PC-9 (cell line): ENCODE measurements at regions not wholly inside any gene's neighbourhood (a gene's known extent, or its start where the extent isn't known, plus 50 kb on each side); places are given as distances from the start of the nearest gene placed in this dataset.

Experiments used
- BruUV-seq: library from RNA; stranded (reverse); fragments of 400-500 nt; replicated peaks from 2 replicates; lab custom pipeline; 2021; lab: Mats Ljungman, UMichigan
- CTCF ChIA-PET: fragments of 300-600 bp; sonication (Branson Sonifier 250); formaldehyde crosslinking; loops from one replicate; lab custom pipeline; 2022; ENCODE audit warnings: antibody characterized with exemption; lab: Charles Lee
- POLR2A ChIA-PET: fragments of 300-600 bp; sonication (Branson Sonifier 250); formaldehyde crosslinking; loops from one replicate; lab custom pipeline; 2022; ENCODE audit warnings: antibody characterized with exemption; ENCODE audit not compliant: unreplicated experiment; lab: Charles Lee
- DNase-seq, 2 experiments: peaks; one replicate each; pipeline versions ENCODE4 v3.0.0 to v3.0.0-alpha.2; 2015 to 2022; ENCODE audit warnings: mixed read lengths in 1 of 2
- H2AFZ ChIP-seq: fragments of 200-600 bp; sonication (generic); 2 replicates; pipeline ENCODE4 v1.8.1; 2017; ENCODE audit warnings: antibody characterized with exemption
- H3F3A ChIP-seq: fragments of 200-600 bp; sonication (generic); 2 replicates; pipeline ENCODE4 v1.8.1; 2017; ENCODE audit warnings: antibody characterized with exemption, mild to moderate bottlenecking, low read depth; ENCODE audit not compliant: insufficient read depth
- H3K27ac ChIP-seq: fragments of 200-600 bp; sonication (generic); 2 replicates; pipeline ENCODE4 v1.6.1; 2016; ENCODE audit warnings: mixed run types
- H3K27me3 ChIP-seq: fragments of 200-600 bp; sonication (generic); 2 replicates; pipeline ENCODE4 v1.6.1; 2016; ENCODE audit warnings: low read depth, mixed run types; ENCODE audit not compliant: insufficient read depth
- H3K36me3 ChIP-seq: fragments of 200-600 bp; sonication (generic); 2 replicates; pipeline ENCODE4 v1.6.1; 2016; ENCODE audit warnings: low read depth, mixed run types
- H3K4me1 ChIP-seq: fragments of 200-600 bp; sonication (generic); replicated peaks from 2 replicates; pipeline ENCODE4 v1.6.1; 2016; ENCODE audit warnings: mixed run types; ENCODE audit not compliant: insufficient read depth
- H3K4me2 ChIP-seq: fragments of 200-600 bp; sonication (generic); 2 replicates; pipeline ENCODE4 v1.6.1; 2017; ENCODE audit warnings: mixed run types
- H3K4me3 ChIP-seq: fragments of 200-600 bp; sonication (generic); 2 replicates; pipeline ENCODE4 v1.6.1; 2016; ENCODE audit warnings: mixed run types
- H3K79me2 ChIP-seq: fragments of 200-600 bp; sonication (generic); 2 replicates; pipeline ENCODE4 v1.6.1; 2017; ENCODE audit warnings: low read depth, mixed run types
- H3K9me2 ChIP-seq: fragments of 200-600 bp; sonication (generic); 2 replicates; pipeline ENCODE4 v1.8.1; 2017; ENCODE audit warnings: mild to moderate bottlenecking; ENCODE audit not compliant: insufficient read depth
- H3K9me3 ChIP-seq: fragments of 200-600 bp; sonication (generic); 2 replicates; pipeline ENCODE4 v1.8.1; 2016; ENCODE audit warnings: low read depth; ENCODE audit not compliant: insufficient read depth
- H4K20me1 ChIP-seq: fragments of 200-600 bp; sonication (generic); 2 replicates; pipeline ENCODE4 v1.8.1; 2017; ENCODE audit not compliant: insufficient read depth
- EZH2 ChIP-seq: fragments of 200-600 bp; sonication (generic); IDR thresholded peaks from 2 replicates; pipeline ENCODE4 v1.8.0; 2017; ENCODE audit warnings: antibody characterized with exemption, low read depth
- intact Hi-C: fragments of 100-400 bp; cut with micrococcal nuclease; formaldehyde crosslinking; loops from one replicate; pipeline ENCODE4 v1.10.0; 2022; ENCODE audit not compliant: unreplicated experiment
- TF ChIP-seq, protein P1 (sequence below): fragments of 200-600 bp; sonication (generic); conservative IDR thresholded peaks from 2 replicates; pipeline ENCODE4 v1.6.1; 2017; ENCODE audit warnings: mixed run types, antibody characterized with exemption, mild to moderate bottlenecking, moderate library complexity

DNA sequence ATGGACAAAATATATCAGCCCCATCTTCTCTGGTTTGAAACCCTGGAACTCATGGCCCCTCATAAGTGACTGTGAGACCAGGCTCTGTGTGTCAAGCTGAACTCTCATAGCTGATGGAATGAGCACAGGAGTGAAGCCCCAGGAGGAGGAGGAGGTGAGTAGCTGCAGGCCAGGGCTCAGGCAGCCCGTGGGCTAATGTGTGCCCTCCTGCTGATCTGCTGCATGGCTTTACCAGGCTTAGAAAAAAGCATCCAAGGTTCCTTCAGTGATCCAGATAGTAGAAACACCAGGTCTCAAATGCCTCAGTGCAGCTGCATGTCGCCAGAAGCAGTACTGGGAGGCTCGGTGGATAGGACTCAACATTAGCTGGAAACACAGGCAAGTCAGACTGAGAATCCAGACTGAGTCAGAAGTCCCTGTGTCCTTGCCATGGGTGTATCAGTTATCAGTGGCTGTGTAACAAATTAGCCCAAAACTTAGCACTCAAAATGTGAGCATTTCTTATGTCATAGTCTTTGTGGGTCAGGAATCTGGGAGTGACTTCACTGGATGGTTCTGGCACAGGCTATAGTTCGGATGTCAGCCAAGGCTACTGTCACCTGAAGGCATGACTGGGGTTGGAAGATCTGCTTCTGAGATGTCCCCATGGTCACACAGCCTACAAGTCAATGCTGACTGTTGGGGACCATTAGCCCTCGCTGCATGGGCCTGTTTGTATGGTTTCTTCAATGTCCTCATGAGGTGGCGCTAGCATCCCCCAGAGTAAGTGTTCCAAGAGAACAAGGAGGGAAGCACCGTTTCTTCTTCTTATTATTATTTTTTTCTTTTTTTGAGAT is 255.4 kb upstream of the IRF2BP2 start:
- peak overlapping the region; percentile 94; the same call in 1 of the 2 replicates for H3K4me3 ChIP-seq
- no peaks in the 10 kb centered on the region for H3K27me3 ChIP-seq
- no peaks in the 10 kb centered on the region for H3K9me2 ChIP-seq
- no TSS peak for BruUV-seq
- TF ChIP-seq, protein P1, sequence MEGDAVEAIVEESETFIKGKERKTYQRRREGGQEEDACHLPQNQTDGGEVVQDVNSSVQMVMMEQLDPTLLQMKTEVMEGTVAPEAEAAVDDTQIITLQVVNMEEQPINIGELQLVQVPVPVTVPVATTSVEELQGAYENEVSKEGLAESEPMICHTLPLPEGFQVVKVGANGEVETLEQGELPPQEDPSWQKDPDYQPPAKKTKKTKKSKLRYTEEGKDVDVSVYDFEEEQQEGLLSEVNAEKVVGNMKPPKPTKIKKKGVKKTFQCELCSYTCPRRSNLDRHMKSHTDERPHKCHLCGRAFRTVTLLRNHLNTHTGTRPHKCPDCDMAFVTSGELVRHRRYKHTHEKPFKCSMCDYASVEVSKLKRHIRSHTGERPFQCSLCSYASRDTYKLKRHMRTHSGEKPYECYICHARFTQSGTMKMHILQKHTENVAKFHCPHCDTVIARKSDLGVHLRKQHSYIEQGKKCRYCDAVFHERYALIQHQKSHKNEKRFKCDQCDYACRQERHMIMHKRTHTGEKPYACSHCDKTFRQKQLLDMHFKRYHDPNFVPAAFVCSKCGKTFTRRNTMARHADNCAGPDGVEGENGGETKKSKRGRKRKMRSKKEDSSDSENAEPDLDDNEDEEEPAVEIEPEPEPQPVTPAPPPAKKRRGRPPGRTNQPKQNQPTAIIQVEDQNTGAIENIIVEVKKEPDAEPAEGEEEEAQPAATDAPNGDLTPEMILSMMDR = no peak
- TF ChIP-seq EZH2 = no peak
- H3F3A ChIP-seq = peaks cover 64% of the 10 kb centered on the region
- peaks cover 90% of the 10 kb centered on the region for H3K79me2 ChIP-seq
- H3K27ac ChIP-seq = peak overlapping the region; percentile 98
- H3K4me1 ChIP-seq = peaks cover 62% of the 10 kb centered on the region
- CTCF ChIA-PET = no interaction called here
- H2AFZ ChIP-seq = no peak overlapping the region
- no peaks in the 10 kb centered on the region for H4K20me1 ChIP-seq
- intact Hi-C loops = loop anchor here (1.0 to 2.0 kb wide), 11 partner anchors 33 to 367 kb away; no protein-coding TSS in a partner anchor
- POLR2A ChIA-PET = interaction anchor here (0.6 kb wide), 1 partner anchor 164 kb away, joined by 26 read pairs; no protein-coding TSS in a partner anchor
- H3K9me3 ChIP-seq = no peaks in the 10 kb centered on the region
- no peak for DNase-seq
- peak overlapping the region; percentile 100 for H3K4me2 ChIP-seq
- H3K36me3 ChIP-seq = peaks cover 35% of the 10 kb centered on the region; the same call in 1 of the 2 replicates

DNA sequence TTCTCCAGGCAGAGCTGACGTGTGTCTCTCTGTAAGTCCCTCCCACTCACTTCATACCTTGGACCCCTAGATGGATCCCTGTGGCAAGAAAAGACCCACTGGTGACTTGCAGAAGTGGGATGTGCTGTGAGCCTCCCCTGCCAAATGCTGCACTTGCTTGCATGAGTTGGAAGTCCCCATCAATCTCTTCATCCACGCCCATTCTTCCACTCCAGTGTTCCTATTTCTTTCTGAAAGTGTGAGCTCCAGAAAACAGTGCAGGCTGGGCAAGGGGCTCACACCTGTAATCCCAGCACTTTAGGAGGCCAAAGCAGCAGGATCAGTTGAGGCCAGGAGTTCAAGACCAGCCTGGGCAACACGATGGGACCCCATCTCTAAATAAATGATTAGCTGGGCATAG is 254.1 kb upstream of the IRF2BP2 start:
- ChIA-PET POLR2A (no interaction called here), CTCF (no interaction called here)
- H4K20me1 ChIP-seq = no peaks in the 10 kb centered on the region
- peaks cover 58% of the 10 kb centered on the region for H3F3A ChIP-seq
- intact Hi-C loops = no loop called here
- H3K4me1 ChIP-seq = peaks cover 56% of the 10 kb centered on the region
- no peak overlapping the region for H3K4me2 ChIP-seq
- no peaks in the 10 kb centered on the region for H3K27me3 ChIP-seq
- H3K27ac ChIP-seq = 0 out of 2 replicates have a peak overlapping the region, but pooled peaks have one; percentile 17
- H2AFZ ChIP-seq = no peak overlapping the region
- H3K79me2 ChIP-seq = peaks cover 96% of the 10 kb centered on the region
- no peaks in the 10 kb centered on the region for H3K9me2 ChIP-seq
- peaks cover 36% of the 10 kb centered on the region; the same call in 1 of the 2 replicates for H3K36me3 ChIP-seq
- no peak for DNase-seq
- H3K9me3 ChIP-seq = no peaks in the 10 kb centered on the region
- TF ChIP-seq, protein P1 = no peak
- no peak for TF ChIP-seq EZH2
- BruUV-seq = no TSS peak
- no peak overlapping the region for H3K4me3 ChIP-seq

DNA sequence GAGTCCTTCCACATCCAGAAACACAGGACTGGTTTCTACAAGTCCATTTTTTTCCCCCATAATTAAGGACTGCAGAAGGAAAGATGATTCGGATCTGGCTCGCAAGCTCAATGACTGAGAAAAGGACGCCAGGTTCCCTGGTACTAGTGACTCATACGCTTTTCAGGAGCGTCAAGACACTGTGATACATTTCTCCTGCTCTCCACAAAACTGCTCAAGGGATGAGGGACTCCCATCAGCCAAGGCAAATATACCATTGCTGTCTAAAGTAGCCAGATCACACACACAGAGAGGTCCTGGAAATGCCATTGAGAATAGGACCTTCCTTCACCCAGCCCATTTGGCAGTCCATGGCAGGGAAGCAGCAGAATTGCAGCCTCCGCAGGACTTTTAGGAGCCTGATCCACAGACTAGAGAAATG is 253.6 kb upstream of the IRF2BP2 start:
- H3K4me1 ChIP-seq = peaks cover 56% of the 10 kb centered on the region
- ChIA-PET POLR2A (interaction anchor here (0.5 kb wide), 1 partner anchor 49 kb away, joined by 3 read pairs; no protein-coding TSS in a partner anchor), CTCF (no interaction called here)
- H3K4me2 ChIP-seq = peak overlapping the region; percentile 18; the same call in 1 of the 2 replicates
- H3K9me3 ChIP-seq = no peaks in the 10 kb centered on the region
- H3K79me2 ChIP-seq = peaks cover 96% of the 10 kb centered on the region
- BruUV-seq = no TSS peak
- 0 out of 2 replicates have a peak overlapping the region, but pooled peaks have one; percentile 17 for H3K27ac ChIP-seq
- intact Hi-C loops = no loop called here
- H3K36me3 ChIP-seq = peaks cover 42% of the 10 kb centered on the region; the same call in 1 of the 2 replicates
- H3K9me2 ChIP-seq = no peaks in the 10 kb centered on the region
- H2AFZ ChIP-seq = no peak overlapping the region
- no peak for DNase-seq
- H3K27me3 ChIP-seq = no peaks in the 10 kb centered on the region
- peaks cover 58% of the 10 kb centered on the region for H3F3A ChIP-seq
- H4K20me1 ChIP-seq = no peaks in the 10 kb centered on the region
- TF ChIP-seq EZH2 = no peak
- TF ChIP-seq, protein P1 = no peak
- no peak overlapping the region for H3K4me3 ChIP-seq
